SK-N-DZ (cell line): ENCODE measurements at regions not wholly inside any gene's neighbourhood (a gene's known extent, or its start where the extent isn't known, plus 50 kb on each side); places are given as distances from the start of the nearest gene placed in this dataset.

ENCODE experiments used
- DNase-seq: peaks from one replicate; pipeline ENCODE4 v3.0.0-alpha.2; 2015; ENCODE audit warnings: low spot score

- DNase-seq, result peak; percentile 73
Measured at GRCh38 chr3:72329354-72329753, 518.9 kb downstream of the SHQ1 start.

- no peak for DNase-seq
Measured at GRCh38 chr3:72328755-72329277, 519.4 kb downstream of the SHQ1 start.

- no peak for DNase-seq
Measured at GRCh38 chr3:72327008-72327407, 521.2 kb downstream of the SHQ1 start.

GRCh38 chr3:72324253-72324811 lies 523.9 kb downstream of the SHQ1 start:
- no peak for DNase-seq

- DNase-seq, result no peak
Measured at GRCh38 chr3:72323773-72324172, 524.5 kb downstream of the SHQ1 start.

- DNase-seq, result peak; percentile 53
Measured at GRCh38 chr3:72322264-72322976, 525.8 kb downstream of the SHQ1 start.

GRCh38 chr3:72320955-72321303 lies 527.3 kb downstream of the SHQ1 start:
- DNase-seq, result no peak

GRCh38 chr3:72320095-72320954 lies 527.9 kb downstream of the SHQ1 start:
- no peak for DNase-seq

GRCh38 chr3:72319194-72320094 lies 528.8 kb downstream of the SHQ1 start:
- no peak for DNase-seq

GRCh38 chr3:72318504-72319193 lies 529.6 kb downstream of the SHQ1 start:
- DNase-seq, result no peak

GRCh38 chr3:72317491-72317890 lies 530.8 kb downstream of the SHQ1 start:
- no peak for DNase-seq

GRCh38 chr3:72316501-72317279 lies 531.6 kb downstream of the SHQ1 start:
- no peak for DNase-seq

GRCh38 chr3:72313308-72313707 lies 528.4 kb upstream of the PROK2 start:
- no peak for DNase-seq

- DNase-seq, result no peak
Measured at GRCh38 chr3:72312339-72312738, 527.4 kb upstream of the PROK2 start.

- DNase-seq, result no peak
Measured at GRCh38 chr3:72311425-72311824, 526.5 kb upstream of the PROK2 start.

- DNase-seq, result peak; percentile 58
Measured at GRCh38 chr3:72310419-72311380, 525.8 kb upstream of the PROK2 start.

GRCh38 chr3:72309661-72310418 lies 524.9 kb upstream of the PROK2 start:
- DNase-seq, result peak; percentile 63

GRCh38 chr3:72308641-72309040 lies 523.7 kb upstream of the PROK2 start:
- DNase-seq, result no peak
